HepG2 (cell line): ENCODE measurements at regions not wholly inside any gene's neighbourhood (a gene's known extent, or its start where the extent isn't known, plus 50 kb on each side); places are given as distances from the start of the nearest gene placed in this dataset.

Source experiments
- ATAC-seq: fragments of 200-7000 bp; cut with Tn5 transposase; 3 replicates; pipeline ENCODE4 v1.9.1; 2020; ENCODE audit warnings: mild to moderate bottlenecking, moderate library complexity
- BruUV-seq: library from RNA; stranded (reverse); fragments of 400-500 nt; replicated peaks from 2 replicates; lab custom pipeline; 2021; lab: Mats Ljungman, UMichigan
- CTCF ChIA-PET: fragments of 300-600 bp; formaldehyde crosslinking; extraction: SDS; loops from one replicate; lab custom pipeline; 2021; ENCODE audit warnings: low total read pairs, inconsistent platforms, low intra/inter-chr PET ratio; lab: Yijun Ruan, JAX
- POLR2A ChIA-PET: fragments of 350-600 bp; sonication (Branson Sonifier 250); formaldehyde crosslinking; loops from one replicate; lab custom pipeline; 2020; ENCODE audit warnings: antibody characterized with exemption, inconsistent platforms; lab: Yijun Ruan, JAX
- DNase-seq: peaks from one replicate; pipeline ENCODE4 v3.0.0-alpha.2; 2015; ENCODE audit warnings: low spot score
- FAIRE-seq: peaks from 3 replicates; lab custom pipeline; 2011; peaks lifted over from hg19 to GRCh38; lab: Jason Lieb, UNC
- H2AFZ ChIP-seq: one replicate; pipeline ENCODE4 v1.6.1; 2011; ENCODE audit warnings: low read length, inconsistent platforms
- H3K27ac ChIP-seq: fragments of 300-600 bp; 3 replicates; pipeline ENCODE4 v1.8.0; 2011; ENCODE audit warnings: mixed run types, mild to moderate bottlenecking, mixed read lengths, low read length, inconsistent platforms; ENCODE audit not compliant: insufficient read depth; ENCODE audit errors: extremely low read length
- H3K27me3 ChIP-seq, 2 experiments: fragments of 200-600 bp in 1 of 2; 2 replicates in 1 of 2; 3 replicates in 1 of 2; pipeline versions ENCODE4 v1.6.0 to v1.8.0; 2011; ENCODE audit warnings: low read length in 2 of 2, mild to moderate bottlenecking in 2 of 2, moderate library complexity in 2 of 2, inconsistent platforms in 1 of 2; ENCODE audit not compliant: insufficient read depth in 2 of 2, control insufficient read depth in 1 of 2
- H3K36me3 ChIP-seq, 2 experiments: fragments of 200-600 bp in 1 of 2; replicated peaks in 1 of 2; 2 replicates in 1 of 2; 3 replicates in 1 of 2; pipeline versions ENCODE4 v1.5.1 to v1.8.0; 2011; ENCODE audit warnings: low read length in 2 of 2, inconsistent platforms in 1 of 2; ENCODE audit not compliant: insufficient read depth in 2 of 2, control insufficient read depth in 1 of 2
- H3K4me1 ChIP-seq: 2 replicates; pipeline ENCODE4 v1.5.1; 2012; ENCODE audit warnings: low read length, inconsistent platforms; ENCODE audit not compliant: insufficient read depth
- H3K4me2 ChIP-seq: 2 replicates; pipeline ENCODE4 v1.6.0; 2011; ENCODE audit warnings: low read depth, low read length, inconsistent platforms
- H3K4me3 ChIP-seq, 3 experiments: fragments of 200-600 bp in 1 of 3; sonication (generic), shearing (Covaris generic) in 1 of 3; replicated peaks in 1 of 3; 2 replicates each; pipeline ENCODE4 v1.5.1; 2011 to 2016; ENCODE audit warnings: low read length in 3 of 3, inconsistent platforms in 2 of 3, low read depth in 2 of 3, mild to moderate bottlenecking in 2 of 3, control low read depth in 1 of 3, mixed read lengths in 1 of 3; ENCODE audit not compliant: insufficient read depth in 1 of 3
- H3K79me2 ChIP-seq: one replicate; pipeline ENCODE4 v1.6.1; 2011; ENCODE audit warnings: low read length, inconsistent platforms; ENCODE audit not compliant: insufficient read depth
- H3K9ac ChIP-seq: 2 replicates; pipeline ENCODE4 v1.6.0; 2011; ENCODE audit warnings: mild to moderate bottlenecking, low read depth, low read length, inconsistent platforms; ENCODE audit not compliant: insufficient read depth
- H3K9me3 ChIP-seq: 2 replicates; pipeline ENCODE4 v1.5.1; 2012; ENCODE audit warnings: mild to moderate bottlenecking, low read length
- H4K20me1 ChIP-seq: 2 replicates; pipeline ENCODE4 v1.6.0; 2011; ENCODE audit warnings: inconsistent platforms, mild to moderate bottlenecking, low read length, moderate library complexity; ENCODE audit not compliant: insufficient read depth
- ARNT ChIP-seq: fragments of 450-650 bp; IDR thresholded peaks from 2 replicates; pipeline ENCODE4 v1.6.1; 2017
- BATF2 ChIP-seq: sonication (generic); formaldehyde crosslinking; IDR thresholded peaks from 2 replicates; pipeline ENCODE4 v1.8.0; 2022; ENCODE audit warnings: mild to moderate bottlenecking, missing genetic modification reagents, moderate library complexity
- CEBPB ChIP-seq: IDR thresholded peaks from 2 replicates; pipeline ENCODE4 v1.6.1; 2011; ENCODE audit warnings: low read depth, low read length, improper control_type of control experiment, borderline replicate concordance
- EEA1 ChIP-seq: sonication (generic); formaldehyde crosslinking; IDR thresholded peaks from 2 replicates; pipeline ENCODE4 v1.5.1; 2020; ENCODE audit warnings: mild to moderate bottlenecking, missing genetic modification reagents, borderline replicate concordance
- GATA4 ChIP-seq: sonication (generic); IDR thresholded peaks from 2 replicates; pipeline ENCODE4 v1.6.1; 2016; ENCODE audit warnings: antibody characterized with exemption, low read depth, borderline replicate concordance
- GFI1 ChIP-seq: sonication (generic); formaldehyde crosslinking; IDR thresholded peaks from 2 replicates; pipeline ENCODE4 v1.5.0; 2020; ENCODE audit warnings: missing genetic modification reagents, mild to moderate bottlenecking, borderline replicate concordance
- HNRNPLL ChIP-seq: fragments of 200-400 bp; formaldehyde crosslinking; IDR thresholded peaks from 2 replicates; pipeline ENCODE4 v1.6.1; 2017; ENCODE audit warnings: mild to moderate bottlenecking, low read depth, low read length; ENCODE audit not compliant: poor library complexity, severe bottlenecking
- MEF2D ChIP-seq: sonication (generic); formaldehyde crosslinking; IDR thresholded peaks from 2 replicates; pipeline ENCODE4 v1.5.1; 2020; ENCODE audit warnings: mild to moderate bottlenecking, missing genetic modification reagents
- SYNCRIP ChIP-seq: fragments of 200-400 bp; formaldehyde crosslinking; IDR thresholded peaks from 2 replicates; pipeline ENCODE4 v1.6.1; 2018; ENCODE audit warnings: mild to moderate bottlenecking, low read depth, low read length; ENCODE audit not compliant: insufficient read depth
- WGBS: methylation state at CpG from one replicate; pipeline ENCODE4 v1.1.6; 2017; ENCODE audit warnings: low lambda C conversion rate; 5-methylcytosine and 5-hydroxymethylcytosine counted together
- in situ Hi-C: cut with HindIII; loops from 2 replicates; pipeline ENCODE4 v1.10.0; 2017; ENCODE audit warnings: low pct_unique_long_range_greater_than_20kb; ENCODE audit not compliant: extremely low pct_ligation_motif_present
- intact Hi-C: fragments of 100-400 bp; cut with micrococcal nuclease; formaldehyde crosslinking; loops from one replicate; pipeline ENCODE4 v1.10.0; 2022; ENCODE audit not compliant: unreplicated experiment

- H3K4me1 ChIP-seq, result peaks cover 23% of the 10 kb centered on the region
- no peak for FAIRE-seq
- no peaks in the 10 kb centered on the region for H3K36me3 ChIP-seq
- no peak for TF ChIP-seq ARNT
- no peak for TF ChIP-seq BATF2 (CRISPR knock-in tag)
- TF ChIP-seq GFI1 (CRISPR knock-in tag), result no peak
- TF ChIP-seq GATA4, result no peak
- no peak for TF ChIP-seq MEF2D (CRISPR knock-in tag)
- no peak for TF ChIP-seq SYNCRIP
- no peak for TF ChIP-seq EEA1 (CRISPR knock-in tag)
- no peak for TF ChIP-seq HNRNPLL
- no peak for TF ChIP-seq CEBPB
- H3K9ac ChIP-seq, result no peak overlapping the region
- intact Hi-C loops (no loop called here), in situ Hi-C loops (no loop called here)
- no peaks in the 10 kb centered on the region for H4K20me1 ChIP-seq
- ATAC-seq, result no peak
- no peaks in the 10 kb centered on the region for H3K27me3 ChIP-seq
- ChIA-PET POLR2A (no interaction called here), CTCF (no interaction called here)
- DNase-seq, result no peak
- no peak overlapping the region for H3K27ac ChIP-seq
- BruUV-seq, result no TSS peak
- WGBS, result 64% methylated on average over 4 of the region's 4 CpGs
- no peak overlapping the region for H3K4me3 ChIP-seq
- no peaks in the 10 kb centered on the region for H3K9me3 ChIP-seq
- H3K4me2 ChIP-seq, result no peak overlapping the region
- H3K79me2 ChIP-seq, result no peaks in the 10 kb centered on the region
- no peak overlapping the region for H2AFZ ChIP-seq
Observed at GRCh38 chr6:147817042-147817689, 308.7 kb downstream of the SAMD5 start.
